ENCODE measurements at regions not wholly inside any gene's neighbourhood (a gene's known extent, or its start where the extent isn't known, plus 50 kb on each side); places are given as distances from the start of the nearest gene placed in this dataset.

- Histone ChIP-seq H4K20me1 (ENCODE audit: insufficient read depth) (no peaks in the 10 kb centered on the region), H3K9ac (ENCODE audit: low read length) (no peak overlapping the region), H2AFZ (ENCODE audit: low read depth, low read length) (no peak overlapping the region), H3K9me3 (ENCODE audit: low read length) (no peaks in the 10 kb centered on the region), H3K9me2 (ENCODE audit: insufficient read depth, low read length) (no peaks in the 10 kb centered on the region), H3K4me2 (ENCODE audit: low read length) (no peak overlapping the region), H3K27me3 (ENCODE audit: insufficient read depth, low read depth, low read length) (no peaks in the 10 kb centered on the region), H3K79me2 (replicated peaks; ENCODE audit: insufficient read depth, low read length) (no peaks in the 10 kb centered on the region), H3K36me3 (ENCODE audit: insufficient read depth, low read length) (no peaks in the 10 kb centered on the region), H3K4me3 (ENCODE audit: low read length) (no peak overlapping the region), H3K27ac (ENCODE audit: low read length) (no peak overlapping the region), H3F3A (ENCODE audit: insufficient read depth, low read length, poor library complexity, severe bottlenecking) (no peaks in the 10 kb centered on the region)
- TF ChIP-seq EP300 (conservative IDR thresholded peaks at IDR 0.05; ENCODE audit: poor library complexity, severe bottlenecking) = no peak
- no peak for TF ChIP-seq RAD21 (conservative IDR thresholded peaks at IDR 0.05)
- TF ChIP-seq CTCF (IDR thresholded peaks at IDR 0.05; ENCODE audit: poor library complexity, severe bottlenecking) = no peak
- no peak for TF ChIP-seq MXI1 (conservative IDR thresholded peaks at IDR 0.05; ENCODE audit: poor library complexity, severe bottlenecking)
- no peak for TF ChIP-seq POLR2AphosphoS5 (IDR thresholded peaks at IDR 0.05)
- no peak for TF ChIP-seq EZH2 (IDR thresholded peaks at IDR 0.05; ENCODE audit: borderline replicate concordance, insufficient read depth, low read length, poor library complexity, severe bottlenecking)
- no peak for TF ChIP-seq REST (IDR thresholded peaks at IDR 0.05; ENCODE audit: borderline replicate concordance)
- no peak for TF ChIP-seq SMC3 (conservative IDR thresholded peaks at IDR 0.05; ENCODE audit: poor library complexity)
- no peak for TF ChIP-seq TAF1 (IDR thresholded peaks at IDR 0.05; ENCODE audit: low read depth)
Observed at GRCh38 chr5:167332309-167332708, 959.1 kb upstream of the WWC1 start.

GRCh38 chr5:167336161-167336560, 955.3 kb upstream of the WWC1 start:
- Histone ChIP-seq H3K9me2 (ENCODE audit: insufficient read depth, low read length) (no peaks in the 10 kb centered on the region), H3K36me3 (ENCODE audit: insufficient read depth, low read length) (no peaks in the 10 kb centered on the region), H3K27me3 (ENCODE audit: insufficient read depth, low read depth, low read length) (no peaks in the 10 kb centered on the region), H2AFZ (ENCODE audit: low read depth, low read length) (no peak overlapping the region), H3K4me2 (ENCODE audit: low read length) (no peak overlapping the region), H3K9ac (ENCODE audit: low read length) (no peak overlapping the region), H4K20me1 (ENCODE audit: insufficient read depth) (no peaks in the 10 kb centered on the region), H3K4me3 (ENCODE audit: low read length) (no peak overlapping the region), H3K9me3 (ENCODE audit: low read length) (no peaks in the 10 kb centered on the region), H3F3A (ENCODE audit: insufficient read depth, low read length, poor library complexity, severe bottlenecking) (no peaks in the 10 kb centered on the region), H3K27ac (ENCODE audit: low read length) (no peak overlapping the region), H3K79me2 (replicated peaks; ENCODE audit: insufficient read depth, low read length) (no peaks in the 10 kb centered on the region)
- TF ChIP-seq RAD21 (conservative IDR thresholded peaks at IDR 0.05) (no peak), REST (IDR thresholded peaks at IDR 0.05; ENCODE audit: borderline replicate concordance) (no peak), SMC3 (conservative IDR thresholded peaks at IDR 0.05; ENCODE audit: poor library complexity) (no peak), EZH2 (IDR thresholded peaks at IDR 0.05; ENCODE audit: borderline replicate concordance, insufficient read depth, low read length, poor library complexity, severe bottlenecking) (no peak), CTCF (IDR thresholded peaks at IDR 0.05; ENCODE audit: poor library complexity, severe bottlenecking) (no peak), TAF1 (IDR thresholded peaks at IDR 0.05; ENCODE audit: low read depth) (no peak), POLR2AphosphoS5 (IDR thresholded peaks at IDR 0.05) (no peak), EP300 (conservative IDR thresholded peaks at IDR 0.05; ENCODE audit: poor library complexity, severe bottlenecking) (no peak), MXI1 (conservative IDR thresholded peaks at IDR 0.05; ENCODE audit: poor library complexity, severe bottlenecking) (no peak)
